ENCODE measurements at regions not wholly inside any gene's neighbourhood (a gene's known extent, or its start where the extent isn't known, plus 50 kb on each side); places are given as distances from the start of the nearest gene placed in this dataset.

DNA sequence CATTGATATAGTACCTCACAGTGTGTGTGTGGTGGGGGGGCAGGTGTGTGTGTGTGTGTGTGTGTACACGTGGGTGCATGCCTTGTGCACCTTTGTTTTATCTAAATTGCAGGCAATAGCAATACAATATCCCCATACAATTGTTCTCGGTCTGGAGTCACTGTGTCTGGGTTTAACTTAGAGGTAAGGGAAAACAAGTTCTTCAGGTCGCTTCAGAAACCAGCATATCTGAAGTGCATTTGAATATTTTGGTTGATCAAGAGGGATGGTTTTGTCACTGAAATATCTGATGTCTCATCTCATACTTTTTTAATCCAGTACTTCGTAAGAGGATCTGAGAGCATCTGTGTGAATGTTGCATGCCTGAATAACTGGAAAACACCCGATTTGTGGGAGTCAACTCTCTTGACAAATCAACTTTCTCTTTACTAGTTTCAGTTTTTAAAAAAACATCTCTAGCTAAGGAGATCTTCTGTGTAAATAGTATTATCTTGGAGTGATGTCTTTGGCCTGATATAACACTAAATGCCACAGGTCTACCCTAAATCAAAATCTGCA is 206.8 kb upstream of the NR2F2 start:
- CTCF ChIA-PET (ENCODE audit: partially characterized antibody), result interaction anchor here (0.7 to 0.8 kb wide), 2 partner anchors 7 to 187 kb away, joined by 3 read pairs; no protein-coding TSS in a partner anchor
- no peak for FAIRE-seq

More for the DNA sequence above, 206.8 kb upstream of the NR2F2 start:
- Histone ChIP-seq H2AK5ac (ENCODE audit: low read depth, low read length) (no peak overlapping the region), H3K4ac (replicated peaks; ENCODE audit: insufficient read length, low read depth, low read length) (no peak overlapping the region), H4K8ac (ENCODE audit: extremely low read depth, insufficient read depth, low read length) (no peak overlapping the region), H2BK120ac (replicated peaks; ENCODE audit: low read depth, low read length) (no peak overlapping the region), H3K27me3 (replicated peaks in 1 of 4; ENCODE audit: control insufficient read depth in 3 of 4, extremely low read depth in 1 of 4, insufficient read depth in 3 of 4, low read length in 3 of 4) (no peaks in the 10 kb centered on the region), H3K9ac (replicated peaks in 1 of 4; ENCODE audit: extremely low read depth in 1 of 4, low read depth in 3 of 4, low read length in 3 of 4) (no peak overlapping the region), H2BK20ac (ENCODE audit: low read length) (no peak overlapping the region), H3K14ac (ENCODE audit: insufficient read length) (no peak overlapping the region), H2BK5ac (ENCODE audit: low read depth, low read length) (no peak overlapping the region), H3K4me1 (replicated peaks in 1 of 4; ENCODE audit: control insufficient read depth in 3 of 4, insufficient read depth in 4 of 4, low read length in 3 of 4) (peaks cover 0 to 3% (median 0%) of the 10 kb centered on the region in 4 experiments; a peak in 1 of 7 replicates), H4K20me1 (replicated peaks in 1 of 2; ENCODE audit: control insufficient read depth in 1 of 2, insufficient read depth in 2 of 2, low read length in 2 of 2) (no peaks in the 10 kb centered on the region), H3K79me1 (ENCODE audit: low read depth, low read length) (no peaks in the 10 kb centered on the region), H3K4me2 (ENCODE audit: insufficient read depth in 1 of 2, low read depth in 2 of 2, low read length in 2 of 2) (no peak overlapping the region), H3K18ac (ENCODE audit: extremely low read depth, low read length) (no peak overlapping the region), H3K4me3 (ENCODE audit: extremely low read depth in 1 of 4, insufficient read depth in 2 of 4, low read depth in 3 of 4, low read length in 4 of 4) (no peak overlapping the region), H3K27ac (ENCODE audit: low read depth, low read length) (no peak overlapping the region), H3K56ac (replicated peaks; ENCODE audit: insufficient read length, low read depth, low read length) (no peak overlapping the region), H2BK15ac (ENCODE audit: low read length) (no peak overlapping the region), H3K23me2 (ENCODE audit: low read depth, low read length) (no peaks in the 10 kb centered on the region), H3K23ac (ENCODE audit: insufficient read length) (no peak overlapping the region), H3K36me3 (ENCODE audit: control insufficient read depth in 2 of 4, insufficient read depth in 4 of 4, low read length in 3 of 4) (no peaks in the 10 kb centered on the region), H3K9me3 (ENCODE audit: insufficient read depth in 2 of 2, low read depth in 1 of 2, low read length in 1 of 2) (no peaks in the 10 kb centered on the region), H2BK12ac (ENCODE audit: low read depth, low read length) (no peak overlapping the region), H3K79me2 (ENCODE audit: control insufficient read depth in 1 of 2, insufficient read depth in 2 of 2, low read length in 2 of 2) (no peaks in the 10 kb centered on the region), H4K91ac (replicated peaks; ENCODE audit: insufficient read length, low read length) (no peak overlapping the region), H2AFZ (ENCODE audit: low read length) (no peak overlapping the region), H4K5ac (ENCODE audit: insufficient read length, low read depth, low read length) (no peak overlapping the region)
- POLR2A ChIA-PET (ENCODE audit: partially characterized antibody), result no interaction called here
- no peak for TF ChIP-seq EZH2 (IDR thresholded peaks at IDR 0.05; ENCODE audit: low read depth, low read length, severe bottlenecking)
- no peak for TF ChIP-seq SUZ12 (IDR thresholded peaks at IDR 0.05; ENCODE audit: low read length)
- TF ChIP-seq JUN (IDR thresholded peaks at IDR 0.05; ENCODE audit: low read depth, low read length), result no peak
- TF ChIP-seq CTBP2 (IDR thresholded peaks at IDR 0.05; ENCODE audit: borderline replicate concordance, insufficient read depth, insufficient read length, low read length), result no peak
- TF ChIP-seq BCL11A (IDR thresholded peaks at IDR 0.05; ENCODE audit: low read depth in 2 of 2, low read length in 2 of 2), result no peak
- TF ChIP-seq EP300 (IDR thresholded peaks at IDR 0.05; ENCODE audit: borderline replicate concordance in 1 of 2, low read depth in 2 of 2, low read length in 2 of 2), result no peak
- no peak for TF ChIP-seq HDAC6 (IDR thresholded peaks at IDR 0.05; ENCODE audit: low read depth, low read length)
- TF ChIP-seq TAF1 (IDR thresholded peaks at IDR 0.05; ENCODE audit: low read depth, low read length), result no peak
- no peak for TF ChIP-seq BRCA1 (IDR thresholded peaks at IDR 0.05; ENCODE audit: low read depth, low read length)
- TF ChIP-seq E2F6 (IDR thresholded peaks at IDR 0.05), result no peak
- no peak for TF ChIP-seq RBBP5 (IDR thresholded peaks at IDR 0.05; ENCODE audit: borderline replicate concordance, low read depth, low read length)
- WGBS, 2 experiments (ENCODE audit: extremely low coverage in 1 of 2, insufficient coverage in 1 of 2, insufficient read length in 1 of 2, insufficient replicate concordance in 2 of 2, low coverage in 1 of 2, low lambda C conversion rate in 2 of 2, missing lambda C conversion rate in 1 of 2), result 84% methylated on average over 5 of the region's 5 CpGs; no CpG with 5 or more reads in 1 of the 2 experiments
- no peak for DNase-seq (ENCODE audit: low read depth in 1 of 2, low spot score in 2 of 2)

Measured in H1 (cell line).